Neuronal stem cell (in vitro differentiated cells): ENCODE measurements at regions not wholly inside any gene's neighbourhood (a gene's known extent, or its start where the extent isn't known, plus 50 kb on each side); places are given as distances from the start of the nearest gene placed in this dataset.

Experiments
- DNase-seq: peaks from one replicate; pipeline ENCODE4 v3.0.0-alpha.2; 2013; ENCODE audit warnings: low spot score
- H2AFZ ChIP-seq: one replicate; pipeline ENCODE4 v1.6.1; 2013; ENCODE audit warnings: mild to moderate bottlenecking, low read length, inconsistent platforms
- H2AK5ac ChIP-seq: 2 replicates; pipeline ENCODE4 v1.6.1; 2013; ENCODE audit warnings: low read depth, mild to moderate bottlenecking, inconsistent platforms, low read length, moderate library complexity, mixed read lengths
- H2BK120ac ChIP-seq: 2 replicates; pipeline ENCODE4 v1.6.1; 2013; ENCODE audit warnings: low read depth, mild to moderate bottlenecking, inconsistent platforms, low read length, moderate library complexity, mixed read lengths
- H2BK12ac ChIP-seq: one replicate; pipeline ENCODE4 v1.6.1; 2013; ENCODE audit warnings: low read length, inconsistent platforms
- H2BK15ac ChIP-seq: 2 replicates; pipeline ENCODE4 v1.6.1; 2013; ENCODE audit warnings: mild to moderate bottlenecking, low read length, inconsistent platforms, mixed read lengths
- H2BK5ac ChIP-seq: one replicate; pipeline ENCODE4 v1.6.1; 2013; ENCODE audit warnings: inconsistent platforms, mild to moderate bottlenecking, low read length, moderate library complexity
- H3K14ac ChIP-seq: one replicate; pipeline ENCODE4 v1.6.1; 2013; ENCODE audit warnings: low read length, inconsistent platforms
- H3K18ac ChIP-seq: 2 replicates; pipeline ENCODE4 v1.6.1; 2013; ENCODE audit warnings: low read length, inconsistent platforms
- H3K23ac ChIP-seq: 2 replicates; pipeline ENCODE4 v1.6.1; 2013; ENCODE audit warnings: low read depth, mild to moderate bottlenecking, mixed read lengths, low read length, inconsistent platforms; ENCODE audit not compliant: poor library complexity
- H3K27ac ChIP-seq: replicated peaks from 3 replicates; pipeline ENCODE4 v1.5.1; 2013; ENCODE audit warnings: low read length, inconsistent platforms
- H3K27me3 ChIP-seq, 3 experiments: 2 replicates each; pipeline ENCODE4 v1.6.1; 2013; ENCODE audit warnings: low read length in 3 of 3, mild to moderate bottlenecking in 2 of 3, inconsistent platforms in 1 of 3, low read depth in 1 of 3, mixed read lengths in 1 of 3, moderate library complexity in 1 of 3; ENCODE audit not compliant: control insufficient read depth in 3 of 3, insufficient read depth in 3 of 3
- H3K36me3 ChIP-seq, 2 donors: replicated peaks in 1 of 2; 2 replicates each; pipeline ENCODE4 v1.6.1; 2013; ENCODE audit warnings: low read length in 2 of 2; ENCODE audit not compliant: control insufficient read depth in 2 of 2, insufficient read depth in 2 of 2
- H3K4ac ChIP-seq: 2 replicates; pipeline ENCODE4 v1.6.1; 2013; ENCODE audit warnings: inconsistent platforms, mild to moderate bottlenecking, low read length, moderate library complexity
- H3K4me1 ChIP-seq, 2 donors: 1 replicate in 1 of 2; 2 replicates in 1 of 2; pipeline ENCODE4 v1.6.1; 2013; ENCODE audit warnings: low read length in 2 of 2, low read depth in 1 of 2; ENCODE audit not compliant: control insufficient read depth in 2 of 2, insufficient read depth in 1 of 2
- H3K4me2 ChIP-seq: one replicate; pipeline ENCODE4 v1.6.1; 2013; ENCODE audit warnings: mild to moderate bottlenecking, low read length, inconsistent platforms; ENCODE audit not compliant: insufficient read depth, poor library complexity, severe bottlenecking
- H3K4me3 ChIP-seq, 2 donors: 2 replicates each; pipeline ENCODE4 v1.5.1; 2013; ENCODE audit warnings: low read length in 2 of 2, mild to moderate bottlenecking in 2 of 2, inconsistent platforms in 1 of 2, moderate library complexity in 1 of 2
- H3K79me1 ChIP-seq: one replicate; pipeline ENCODE4 v1.6.1; 2013; ENCODE audit warnings: low read depth, mild to moderate bottlenecking, inconsistent platforms, low read length, moderate library complexity
- H3K9ac ChIP-seq: one replicate; pipeline ENCODE4 v1.6.1; 2013; ENCODE audit warnings: mild to moderate bottlenecking, low read depth, low read length, inconsistent platforms; ENCODE audit not compliant: poor library complexity
- H3K9me3 ChIP-seq, 2 donors: replicated peaks in 1 of 2; 2 replicates each; pipeline versions ENCODE3 to v1.6.1; 2013; ENCODE audit warnings: low read length in 2 of 2, mild to moderate bottlenecking in 2 of 2, inconsistent platforms in 1 of 2, low read depth in 1 of 2, mixed read lengths in 1 of 2, moderate library complexity in 1 of 2; ENCODE audit not compliant: control insufficient read depth in 2 of 2, insufficient read depth in 1 of 2
- H4K8ac ChIP-seq: one replicate; pipeline ENCODE4 v1.6.1; 2013; ENCODE audit warnings: low read depth, mild to moderate bottlenecking, inconsistent platforms, low read length, moderate library complexity
- H4K91ac ChIP-seq: one replicate; pipeline ENCODE4 v1.6.1; 2013; ENCODE audit warnings: low read length, low read depth, mild to moderate bottlenecking, inconsistent platforms; ENCODE audit not compliant: poor library complexity
- WGBS, 2 donors: extraction: QIAGEN DNeasy Blood & Tissue Kit; methylation state at CpG; one replicate each; pipeline ENCODE4 v1.1.7; 2013; ENCODE audit warnings: missing lambda C conversion rate in 2 of 2, mixed read lengths in 1 of 2; ENCODE audit not compliant: insufficient read length in 2 of 2, insufficient replicate concordance in 1 of 2; ENCODE audit errors: extremely low coverage in 2 of 2; 5-methylcytosine and 5-hydroxymethylcytosine counted together

GRCh38 chr2:239461291-239462190 is 60.7 kb upstream of the HDAC4 start:
- H2AFZ ChIP-seq: no peak overlapping the region
- H2BK5ac ChIP-seq: peak overlapping the region; percentile 83
- H3K79me1 ChIP-seq: no peaks in the 10 kb centered on the region
- no peak overlapping the region for H3K23ac ChIP-seq
- no peak overlapping the region for H3K14ac ChIP-seq
- peaks cover 0 to 2% of the 10 kb centered on the region in 2 donors for H3K9me3 ChIP-seq
- no peak overlapping the region for H2AK5ac ChIP-seq
- peaks cover 0 to 8% of the 10 kb centered on the region in 2 donors for H3K4me1 ChIP-seq
- WGBS, 2 donors: no CpG with 5 or more reads among the region's 19 CpGs
- no peak overlapping the region for H4K91ac ChIP-seq
- H3K27me3 ChIP-seq: peaks cover 0 to 12% (median 0%) of the 10 kb centered on the region in 3 experiments
- no peaks in the 10 kb centered on the region for H3K36me3 ChIP-seq
- no peak overlapping the region for H3K4me3 ChIP-seq
- H3K4me2 ChIP-seq: no peak overlapping the region
- no peak overlapping the region for H3K18ac ChIP-seq
- no peak overlapping the region for H2BK15ac ChIP-seq
- H3K4ac ChIP-seq: no peak overlapping the region
- no peak overlapping the region for H3K9ac ChIP-seq
- no peak for DNase-seq
- no peak overlapping the region for H4K8ac ChIP-seq
- H2BK120ac ChIP-seq: no peak overlapping the region
- H3K27ac ChIP-seq: no peak overlapping the region
- H2BK12ac ChIP-seq: no peak overlapping the region

- Histone ChIP-seq H2AK5ac (no peak overlapping the region), H3K18ac (no peak overlapping the region), H3K27me3 (peaks cover 0 to 12% (median 0%) of the 10 kb centered on the region in 3 experiments), H2AFZ (no peak overlapping the region), H3K14ac (no peak overlapping the region), H2BK5ac (no peak overlapping the region), H3K9ac (no peak overlapping the region), H3K27ac (no peak overlapping the region), H3K4ac (no peak overlapping the region), H3K4me1 (peaks cover 0 to 3% of the 10 kb centered on the region in 2 donors), H3K36me3 (no peaks in the 10 kb centered on the region), H3K23ac (no peak overlapping the region), H2BK15ac (no peak overlapping the region), H2BK120ac (no peak overlapping the region), H2BK12ac (no peak overlapping the region), H3K9me3 (peaks cover 0 to 2% of the 10 kb centered on the region in 2 donors), H4K91ac (no peak overlapping the region), H3K4me2 (no peak overlapping the region), H4K8ac (no peak overlapping the region), H3K4me3 (no peak overlapping the region), H3K79me1 (no peaks in the 10 kb centered on the region)
- no CpG with 5 or more reads among the region's 5 CpGs for WGBS, 2 donors
- DNase-seq: no peak
Measured at GRCh38 chr2:239460780-239461179, 60.0 kb upstream of the HDAC4 start.

- DNase-seq: no peak
Measured at GRCh38 chr2:239459606-239460005, 58.8 kb upstream of the HDAC4 start.

GRCh38 chr2:239459056-239459455 is 58.2 kb upstream of the HDAC4 start:
- H3K23ac ChIP-seq: no peak overlapping the region
- peaks cover 0 to 2% of the 10 kb centered on the region in 2 donors for H3K9me3 ChIP-seq
- no peak overlapping the region for H2BK5ac ChIP-seq
- H2AFZ ChIP-seq: no peak overlapping the region
- H2BK120ac ChIP-seq: no peak overlapping the region
- no peaks in the 10 kb centered on the region for H3K36me3 ChIP-seq
- DNase-seq: no peak
- H3K27me3 ChIP-seq: peaks cover 0 to 9% (median 0%) of the 10 kb centered on the region in 3 experiments
- H2BK15ac ChIP-seq: no peak overlapping the region
- H2AK5ac ChIP-seq: no peak overlapping the region
- H3K4me1 ChIP-seq: no peaks in the 10 kb centered on the region
- H3K27ac ChIP-seq: no peak overlapping the region
- no peak overlapping the region for H3K4ac ChIP-seq
- no peaks in the 10 kb centered on the region for H3K79me1 ChIP-seq
- no peak overlapping the region for H4K91ac ChIP-seq
- H3K9ac ChIP-seq: no peak overlapping the region
- no CpG with 5 or more reads among the region's 6 CpGs for WGBS, 2 donors
- no peak overlapping the region for H3K14ac ChIP-seq
- H4K8ac ChIP-seq: no peak overlapping the region
- H3K18ac ChIP-seq: no peak overlapping the region
- peak overlapping the region in 1 of 2 donors; percentile 43 for H3K4me3 ChIP-seq
- H3K4me2 ChIP-seq: no peak overlapping the region
- no peak overlapping the region for H2BK12ac ChIP-seq

More at GRCh38 chr2:239459606-239460005, 58.8 kb upstream of the HDAC4 start:
- Histone ChIP-seq H3K9me3 (peaks cover 0 to 2% of the 10 kb centered on the region in 2 donors), H3K4me1 (no peaks in the 10 kb centered on the region), H2AFZ (no peak overlapping the region), H4K8ac (no peak overlapping the region), H2BK120ac (no peak overlapping the region), H3K36me3 (no peaks in the 10 kb centered on the region), H3K79me1 (no peaks in the 10 kb centered on the region), H3K4me2 (no peak overlapping the region), H3K27ac (no peak overlapping the region), H3K23ac (no peak overlapping the region), H3K27me3 (peaks cover 0 to 9% (median 0%) of the 10 kb centered on the region in 3 experiments), H2BK12ac (no peak overlapping the region), H3K18ac (no peak overlapping the region), H2BK5ac (no peak overlapping the region), H4K91ac (no peak overlapping the region), H3K14ac (no peak overlapping the region), H2BK15ac (no peak overlapping the region), H3K9ac (no peak overlapping the region), H2AK5ac (no peak overlapping the region), H3K4ac (no peak overlapping the region), H3K4me3 (no peak overlapping the region)
- no CpG with 5 or more reads among the region's 10 CpGs for WGBS, 2 donors
